ENCODE measurements at regions not wholly inside any gene's neighbourhood (a gene's known extent, or its start where the extent isn't known, plus 50 kb on each side); places are given as distances from the start of the nearest gene placed in this dataset.
"Not testable (repeated sequence)": the region's sequence is repeated elsewhere in the genome, so short reads cannot be mapped to it uniquely, and the experiment has no call there.

DNA sequence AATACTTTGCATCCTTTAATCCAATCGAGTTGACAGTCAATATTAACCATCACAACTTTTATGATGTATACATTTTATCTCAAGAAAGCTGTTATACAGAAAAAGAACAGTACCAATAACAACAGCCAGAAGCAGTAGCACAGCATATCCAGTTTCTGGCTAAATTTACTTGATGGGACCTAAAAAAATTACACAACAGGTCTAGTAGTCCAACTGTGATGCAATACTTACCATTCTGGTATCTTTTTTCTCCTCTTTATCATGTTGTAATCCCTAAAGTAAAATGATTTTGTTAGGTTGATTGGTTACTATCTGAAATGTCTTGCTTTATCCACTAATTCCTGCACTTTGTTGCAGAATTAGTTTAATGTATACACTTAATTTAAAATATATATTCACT lies 1150.6 kb downstream of the FAT4 start:
- DNase-seq: no peak

DNA sequence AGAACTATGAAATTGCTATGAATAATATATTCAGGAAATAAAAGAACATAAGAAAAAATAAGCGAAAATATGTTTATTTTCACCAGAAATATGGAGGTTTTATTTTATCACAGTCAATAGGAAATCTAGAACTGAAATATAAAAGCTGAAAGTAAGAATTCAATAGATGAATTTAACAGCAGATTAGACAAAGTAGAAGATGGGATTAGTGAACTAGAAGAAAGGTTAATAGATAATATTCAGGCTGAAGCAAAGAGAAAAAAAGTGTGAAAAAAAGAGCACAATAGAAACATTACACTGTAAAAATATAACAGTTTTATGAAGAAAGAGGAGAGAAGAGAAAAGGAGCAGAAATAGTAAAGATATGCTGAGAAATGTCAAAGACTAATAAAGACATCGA lies 1152.1 kb downstream of the FAT4 start:
- DNase-seq: no peak

DNA sequence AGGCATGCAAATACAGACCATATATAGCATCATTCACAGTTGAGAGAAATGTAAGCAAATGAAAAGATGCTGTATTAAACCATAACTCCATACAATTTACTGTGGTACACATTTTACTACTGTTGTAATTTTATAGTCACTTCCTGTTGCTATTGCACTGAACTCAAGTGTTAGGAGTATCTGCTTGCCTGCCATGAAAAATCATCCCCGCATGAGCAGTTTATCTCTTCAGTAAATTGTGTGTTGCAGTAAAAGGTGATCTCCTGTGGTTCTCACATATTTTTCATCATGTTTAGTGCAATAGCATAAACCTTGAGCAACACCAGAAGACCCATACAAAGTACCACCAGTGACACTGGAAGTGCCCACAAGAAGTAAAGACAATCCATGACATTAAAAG lies 1153.4 kb downstream of the FAT4 start:
- no peak for DNase-seq

DNA sequence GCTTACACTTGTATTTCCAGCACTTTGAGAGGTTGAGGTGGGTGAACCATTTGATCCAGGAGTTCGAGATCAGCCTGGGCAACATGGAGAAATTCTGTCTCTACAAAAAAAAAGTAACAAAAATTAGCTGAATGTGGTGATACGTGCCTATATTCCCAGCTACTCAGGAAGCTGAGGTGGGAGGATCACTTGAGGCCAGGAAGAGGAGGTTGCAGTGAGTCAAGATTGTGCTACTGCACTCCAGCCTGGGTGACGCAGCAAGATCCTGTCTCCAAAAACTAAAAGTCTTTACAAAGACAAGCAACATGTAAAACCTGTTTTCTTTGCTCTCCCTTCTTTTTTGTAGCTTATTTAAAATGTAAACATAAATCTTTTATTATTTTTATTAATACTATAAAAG lies 1156.1 kb downstream of the FAT4 start:
- DNase-seq: no peak

DNA sequence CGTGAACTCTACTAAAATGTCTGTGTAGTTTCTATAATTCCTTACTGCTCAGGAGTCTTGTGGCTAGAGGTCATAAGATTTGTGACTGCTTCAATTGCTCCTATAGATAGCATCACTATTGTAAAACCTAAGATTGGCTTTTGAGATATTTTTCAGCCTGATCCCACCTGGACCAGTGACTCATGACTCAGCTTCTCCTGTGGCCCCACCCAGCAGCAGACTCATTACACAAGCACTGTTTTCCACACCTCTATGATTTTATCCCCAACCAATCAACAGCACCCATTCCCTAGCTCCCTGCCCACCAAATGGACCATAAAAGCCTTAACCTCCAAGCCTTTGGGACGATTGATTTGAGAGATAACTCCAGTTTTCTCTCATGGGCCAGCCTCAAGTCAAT lies 1157.0 kb upstream of the INTU start:
- no peak for DNase-seq

DNA sequence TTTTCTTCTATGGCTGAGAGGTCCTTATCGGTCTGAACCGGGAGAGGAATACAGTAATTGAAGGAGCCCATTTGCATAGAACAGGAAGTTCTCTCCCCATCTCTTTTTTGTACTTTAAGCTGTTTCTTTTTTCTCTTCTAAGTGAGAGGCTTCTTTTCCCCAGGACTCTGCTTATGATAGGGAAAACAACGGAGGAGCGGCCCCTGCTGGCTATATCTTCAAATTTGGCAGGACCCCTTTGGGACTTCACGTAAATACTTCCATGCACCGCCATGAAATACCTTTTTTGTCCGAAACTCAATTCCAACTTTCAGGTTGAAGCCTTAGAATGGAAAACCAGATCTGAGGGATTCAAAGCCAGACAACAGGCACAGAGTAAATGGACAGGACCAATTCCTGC lies 1153.0 kb upstream of the INTU start:
- no peak for DNase-seq

DNA sequence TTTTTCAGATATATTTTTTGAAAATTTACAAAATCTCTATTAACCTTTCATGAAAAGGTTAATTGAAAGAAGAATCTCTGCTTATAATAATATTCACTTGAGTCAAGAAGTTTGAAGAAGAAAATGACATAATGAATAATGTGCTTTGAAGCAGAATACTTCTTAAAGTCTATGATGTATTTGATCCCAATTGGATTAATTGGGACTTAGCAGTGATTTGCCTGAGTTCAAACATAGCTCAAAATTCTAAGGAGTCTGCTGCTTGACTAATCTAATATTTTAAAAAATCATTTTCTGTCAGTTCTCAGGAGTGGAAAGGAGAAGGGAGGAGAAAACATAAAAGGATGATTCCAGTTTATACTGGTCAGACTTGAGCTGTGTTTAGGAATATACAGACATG lies 1150.4 kb upstream of the INTU start:
- no peak for DNase-seq

DNA sequence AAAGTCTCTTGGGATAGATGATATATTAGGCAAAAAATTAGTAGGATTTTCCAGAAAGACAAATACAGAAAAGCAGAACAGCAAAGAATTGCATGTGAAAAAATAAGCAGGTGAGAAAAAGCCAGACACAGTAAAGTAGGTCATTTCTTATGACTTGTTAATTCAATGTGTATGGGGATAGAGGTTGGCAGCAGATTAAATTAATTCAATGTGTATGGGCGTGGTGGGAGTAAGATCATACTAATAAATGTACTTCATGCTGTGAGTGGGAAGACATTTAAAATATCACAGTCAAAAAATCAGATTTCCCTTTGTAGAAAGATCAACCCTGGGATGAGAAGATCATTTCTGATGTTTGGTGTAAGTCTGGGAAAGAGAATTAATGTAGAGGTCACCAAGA lies 1146.4 kb upstream of the INTU start:
- no peak for DNase-seq

DNA sequence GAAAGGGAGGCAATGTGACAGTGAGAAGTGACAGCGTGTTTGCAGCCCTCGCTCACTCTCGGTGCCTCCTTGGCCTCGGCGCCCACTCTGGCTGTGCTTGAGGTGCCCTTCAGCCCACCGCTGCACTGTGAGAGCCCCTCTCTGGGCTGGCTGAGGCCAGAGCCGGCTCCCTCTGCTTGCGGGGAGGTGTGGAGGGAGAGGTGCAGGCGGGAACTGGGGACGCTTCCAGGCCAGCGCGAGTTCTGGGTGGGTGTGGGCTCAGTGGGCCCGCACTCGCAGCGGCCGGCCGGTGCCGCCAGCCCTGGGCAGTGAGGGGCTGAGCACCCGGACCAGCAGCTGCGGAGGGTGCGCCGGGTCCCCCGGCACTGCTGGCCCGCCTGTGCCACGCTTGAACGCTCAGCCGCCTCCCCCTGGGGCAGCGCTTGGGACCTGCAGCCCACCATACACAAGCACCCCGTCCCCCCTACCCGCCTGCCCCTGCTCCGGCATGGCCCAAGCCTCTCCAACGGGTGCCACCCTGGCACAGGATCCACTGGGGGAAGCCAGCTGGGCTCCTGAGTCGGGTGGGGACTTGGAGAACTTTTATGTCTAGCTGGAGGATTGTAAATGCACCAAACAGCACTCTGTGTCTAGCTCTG lies 1142.8 kb upstream of the INTU start:
- DNase-seq: no peak

DNA sequence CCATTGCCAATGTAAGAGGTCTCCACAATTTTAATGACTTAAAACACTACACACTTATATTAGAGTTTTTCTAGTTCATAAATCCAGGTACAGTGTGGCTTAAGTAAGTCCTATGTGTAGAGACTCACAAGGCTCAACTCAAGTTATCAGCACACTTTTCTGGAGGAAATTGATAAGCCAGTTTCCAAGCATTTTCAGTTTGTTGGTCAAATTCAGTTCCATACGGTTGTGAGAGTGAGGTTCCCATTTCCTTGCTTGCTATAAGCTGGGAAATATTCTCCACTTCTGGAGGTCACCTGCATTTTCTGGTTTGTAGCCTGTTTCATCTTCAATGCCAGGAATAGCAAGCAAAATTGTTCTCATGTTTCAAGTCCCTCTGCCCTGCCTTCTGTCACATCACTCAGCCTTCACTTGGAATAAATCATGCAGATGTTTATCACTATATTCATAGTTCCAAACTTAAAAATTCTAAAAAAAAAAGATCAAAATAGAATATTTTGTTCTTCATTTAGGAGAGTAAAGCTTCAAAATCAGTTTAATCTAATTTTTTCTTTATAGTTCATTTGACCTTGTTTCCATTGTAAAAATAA lies 1137.5 kb upstream of the INTU start:
- DNase-seq: peak; percentile 4

DNA sequence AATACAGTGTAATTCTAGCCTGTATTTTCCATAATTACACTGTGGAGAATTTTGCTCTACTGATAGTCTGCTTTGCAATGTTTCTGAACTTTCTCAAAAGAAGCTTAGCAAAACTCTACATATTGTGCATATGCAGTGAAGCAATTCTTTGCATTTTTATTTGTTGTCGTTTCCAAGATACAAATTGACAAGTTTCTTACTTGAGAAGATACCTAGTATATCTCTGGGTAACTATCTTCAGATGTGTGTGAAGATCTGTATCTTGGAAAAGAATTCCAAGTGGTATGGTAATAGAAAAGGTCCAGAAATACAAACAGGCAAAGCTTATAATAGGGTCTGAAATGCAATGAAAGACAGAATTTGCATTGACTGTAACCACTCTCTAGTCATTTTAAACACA lies 1119.8 kb upstream of the INTU start:
- DNase-seq: no peak

DNA sequence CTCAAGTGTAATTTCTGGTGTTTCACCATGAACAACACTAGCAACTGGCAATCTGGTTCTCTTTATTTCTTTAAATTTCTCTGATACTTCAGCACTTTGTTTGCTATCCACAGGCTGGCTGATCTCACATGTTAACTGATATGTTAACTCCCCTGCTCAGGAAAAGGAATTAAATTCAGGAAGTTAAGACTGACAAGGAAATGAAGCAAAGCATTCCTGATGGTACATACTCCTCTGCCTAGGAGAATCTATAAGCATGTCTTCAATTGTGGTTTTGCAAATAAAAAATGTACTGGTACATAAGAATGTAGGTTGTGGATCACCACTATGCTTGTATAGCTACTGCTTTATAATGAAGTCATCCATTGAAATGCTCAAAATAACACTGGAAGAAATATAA lies 1119.2 kb upstream of the INTU start:
- no peak for DNase-seq

DNA sequence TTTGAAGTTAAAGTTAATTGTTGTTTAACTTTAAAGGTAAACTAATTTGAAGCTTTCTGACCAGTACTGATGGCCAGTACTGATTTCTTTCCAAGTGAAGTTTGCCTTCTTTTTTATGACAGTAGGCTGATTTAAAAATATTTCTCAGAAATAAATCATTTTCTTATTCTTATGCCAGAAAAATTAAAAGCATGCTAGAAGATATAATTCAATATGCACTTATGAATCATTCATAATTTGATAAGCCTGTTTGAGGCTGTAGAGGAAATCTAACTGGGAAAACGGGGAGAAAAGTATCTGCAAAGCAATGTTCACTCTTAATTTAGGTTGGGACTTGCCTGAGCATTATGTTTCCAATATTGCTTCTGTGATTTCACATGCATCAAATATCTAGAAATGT lies 1112.0 kb upstream of the INTU start:
- no peak for DNase-seq

DNA sequence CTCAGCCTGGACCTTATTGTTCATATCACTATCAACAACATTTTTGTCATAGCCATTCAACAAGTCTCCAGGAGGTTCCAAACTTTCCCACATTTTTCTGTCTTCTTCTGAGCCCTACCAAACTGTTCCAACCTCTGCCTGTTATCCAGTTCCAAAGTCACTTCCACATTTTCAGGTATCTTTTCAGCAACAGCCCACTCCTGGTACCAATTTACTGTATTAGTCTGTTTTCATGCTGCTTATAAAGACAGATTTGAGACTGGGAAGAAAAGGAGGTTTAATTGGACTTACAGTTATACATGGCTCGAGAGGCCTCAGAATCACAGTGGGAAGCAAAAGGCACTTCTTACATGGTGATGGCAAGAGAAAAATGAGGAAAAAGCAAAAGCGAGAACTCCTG lies 1107.4 kb upstream of the INTU start:
- not testable (repeated sequence) for DNase-seq

DNA sequence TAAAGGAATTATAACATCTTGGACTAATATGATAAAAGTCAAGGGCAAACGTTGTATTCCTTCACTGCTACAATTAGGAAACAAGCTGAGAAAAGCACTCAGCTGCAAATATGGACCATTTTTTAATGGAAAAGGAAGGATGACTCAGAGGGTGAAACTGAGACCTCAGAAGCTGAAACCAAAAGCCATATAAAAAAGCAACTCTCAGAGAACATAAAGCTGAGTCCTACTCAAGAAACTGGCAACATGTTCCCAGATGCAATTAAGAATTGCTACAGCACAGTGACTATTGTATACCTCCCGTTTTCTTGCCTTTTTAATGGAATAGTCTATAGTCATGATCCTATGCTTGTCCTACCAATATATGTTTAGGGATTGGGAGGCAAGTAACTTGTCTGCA lies 1106.4 kb upstream of the INTU start:
- no peak for DNase-seq

DNA sequence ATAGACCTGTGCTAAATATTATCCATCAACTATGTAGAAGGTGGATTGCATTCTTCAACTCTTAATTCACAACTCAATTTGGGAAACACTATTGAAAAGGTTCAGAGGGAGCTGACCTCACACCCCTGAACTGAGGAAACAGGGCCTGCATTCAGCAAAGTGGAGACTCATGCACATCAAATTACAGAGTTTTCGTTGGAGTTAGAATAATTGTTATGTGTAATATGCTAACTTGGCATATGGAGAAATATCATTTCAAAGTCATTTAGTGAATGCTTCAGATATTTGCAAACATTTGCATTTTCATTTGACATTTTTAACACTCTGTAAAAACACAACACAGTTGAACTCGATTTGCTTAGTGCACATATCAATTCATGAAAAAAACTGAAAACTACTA lies 1102.8 kb upstream of the INTU start:
- no peak for DNase-seq

DNA sequence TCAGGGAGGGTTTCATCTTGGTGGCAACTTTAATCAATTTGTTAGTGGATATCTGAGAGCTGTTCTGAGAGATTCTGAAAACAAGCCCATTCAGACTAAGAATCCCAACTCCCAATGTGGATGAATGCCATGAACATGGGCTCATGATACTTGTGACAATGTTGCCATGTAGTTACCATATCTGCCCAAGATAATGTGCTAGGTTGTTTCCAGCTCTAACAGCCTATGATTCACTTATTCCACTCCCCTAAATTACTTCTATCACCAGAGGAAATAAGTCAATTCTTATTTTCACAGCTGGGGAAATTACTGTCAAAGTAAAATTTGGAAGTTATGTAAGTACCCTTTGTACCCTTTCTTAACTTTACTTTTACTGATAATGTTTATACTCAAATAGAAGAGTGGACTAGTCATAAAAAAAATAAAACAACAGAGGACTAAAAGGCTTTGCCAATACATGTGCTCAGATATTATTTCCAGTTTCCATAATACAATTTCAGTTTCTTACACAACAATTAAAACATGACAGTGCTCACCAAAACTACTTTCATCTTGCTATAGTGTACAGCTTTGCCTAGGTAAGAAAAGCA lies 1101.7 kb upstream of the INTU start:
- DNase-seq: no peak

DNA sequence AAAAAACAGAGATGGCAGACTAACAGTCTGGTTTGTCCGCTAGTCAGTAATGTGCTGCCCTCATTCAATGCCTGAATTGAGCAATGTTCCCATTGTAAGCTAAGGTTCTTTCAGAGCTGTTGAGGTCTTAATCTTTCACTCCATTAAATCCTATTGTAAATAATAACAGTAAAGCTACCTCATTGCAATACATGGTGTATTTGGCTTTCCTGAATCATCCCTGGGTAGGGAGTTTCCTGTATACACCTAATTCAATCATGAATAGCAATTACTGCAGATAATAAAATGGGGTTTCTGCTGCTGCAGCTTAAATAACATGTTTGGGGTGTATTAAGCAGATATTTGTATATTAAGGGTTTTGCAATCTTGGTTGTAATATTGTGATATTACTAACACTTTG lies 1100.2 kb upstream of the INTU start:
- no peak for DNase-seq

DNA sequence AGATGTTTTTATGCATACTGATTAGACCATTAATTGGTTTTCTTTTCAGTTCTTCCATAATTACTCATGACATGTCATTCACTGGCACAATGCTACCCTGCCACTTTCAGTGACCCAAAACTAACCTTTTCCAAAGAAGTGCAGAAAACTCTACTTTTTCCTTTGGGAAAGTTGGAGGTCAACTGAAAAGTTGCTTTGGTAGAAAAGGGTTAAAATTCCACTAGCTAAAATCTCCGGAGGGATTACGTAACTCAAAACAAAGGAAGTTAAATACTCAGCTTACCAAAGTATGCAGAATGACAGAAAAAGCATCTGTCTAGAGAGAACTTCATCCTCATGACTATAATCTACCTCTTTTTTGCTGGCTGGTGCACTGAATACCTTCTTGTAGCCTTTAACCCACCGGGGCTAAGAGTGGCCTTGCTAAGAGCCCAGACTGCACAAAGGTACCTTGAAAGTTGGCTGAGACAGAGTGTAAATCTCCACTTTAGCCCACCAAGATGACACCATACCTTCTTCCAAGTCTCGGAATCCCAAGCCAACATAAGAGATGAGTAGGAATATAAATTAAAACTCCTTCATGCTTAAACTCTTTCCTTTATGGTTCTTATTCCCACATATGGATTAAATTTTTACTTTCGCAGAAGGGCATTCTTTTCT lies 1099.5 kb upstream of the INTU start:
- DNase-seq: no peak

DNA sequence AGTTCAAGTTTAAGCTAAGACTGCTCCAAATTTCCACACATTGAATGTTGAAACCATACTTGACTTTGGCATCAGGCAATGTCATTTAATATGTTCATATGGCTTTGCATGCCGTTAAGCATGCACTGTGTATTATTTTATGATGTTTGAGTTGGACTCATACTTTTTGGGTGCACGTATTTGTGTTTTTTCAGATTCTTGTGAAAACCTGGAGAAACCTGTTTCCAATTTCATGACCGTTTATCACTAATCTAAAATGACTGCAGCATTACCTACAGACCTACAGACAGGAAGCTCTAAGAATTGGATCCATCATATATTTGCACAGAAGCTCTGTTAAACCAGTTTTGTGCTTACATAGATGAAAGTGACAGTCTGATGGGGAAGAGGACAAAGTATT lies 1093.0 kb upstream of the INTU start:
- DNase-seq: no peak

DNA sequence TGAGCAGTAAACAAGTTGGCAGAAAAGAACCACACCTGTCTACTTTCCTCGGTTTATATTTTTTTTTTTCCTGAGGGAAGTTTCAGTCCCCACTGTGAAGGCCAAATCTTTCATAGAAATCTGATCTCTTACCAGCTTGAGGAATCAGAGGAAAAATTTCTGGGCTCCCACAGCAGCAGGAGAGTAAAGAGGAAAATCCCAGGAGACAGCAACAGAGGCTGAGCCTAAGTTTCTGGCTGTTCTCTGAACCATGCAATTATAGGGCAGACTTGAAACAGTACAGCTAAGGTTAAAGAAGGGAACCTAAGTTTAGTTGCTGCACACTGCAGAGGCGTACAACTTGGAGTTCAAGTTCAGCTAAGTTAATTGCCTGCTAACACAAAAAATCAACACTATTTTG lies 1090.9 kb upstream of the INTU start:
- DNase-seq: no peak

DNA sequence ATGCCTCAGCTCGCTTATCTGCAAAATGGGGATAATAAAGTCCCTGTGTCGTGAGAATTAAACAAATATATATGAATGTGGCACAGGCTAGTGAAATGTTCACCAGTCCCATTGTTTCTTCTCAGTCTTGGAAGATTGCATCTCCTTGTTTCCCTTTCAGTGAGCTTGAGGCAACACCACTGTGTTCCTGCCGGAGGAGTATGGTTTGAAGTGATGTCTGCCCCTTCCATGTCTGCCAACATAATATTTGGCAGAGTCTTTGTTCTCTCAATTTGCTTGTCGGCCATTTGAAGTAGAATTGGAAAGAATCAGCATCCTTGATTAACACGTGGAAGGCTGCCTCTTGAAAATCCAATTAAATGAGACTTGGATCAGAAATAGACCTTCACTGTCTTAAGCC lies 1088.5 kb upstream of the INTU start:
- no peak for DNase-seq

DNA sequence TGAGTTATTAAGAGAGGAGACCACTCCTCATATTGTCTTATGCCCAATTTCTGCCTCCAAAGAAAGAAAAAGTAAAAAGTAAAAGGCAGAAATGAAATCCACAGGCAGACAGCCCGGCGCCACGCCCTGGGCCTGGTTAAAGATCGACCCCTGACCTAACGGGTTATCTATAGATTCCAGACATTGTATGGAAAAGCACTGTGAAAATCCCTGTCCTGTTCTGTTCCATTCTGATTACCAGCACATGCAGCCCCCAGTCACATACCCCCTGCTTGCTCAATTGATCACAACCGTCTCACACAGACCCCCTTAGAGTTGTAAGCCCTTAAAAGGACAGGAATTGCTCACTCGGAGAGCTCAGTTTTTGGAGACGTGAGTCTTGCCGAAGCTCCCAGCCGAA lies 1086.6 kb upstream of the INTU start:
- DNase-seq: not testable (repeated sequence)

DNA sequence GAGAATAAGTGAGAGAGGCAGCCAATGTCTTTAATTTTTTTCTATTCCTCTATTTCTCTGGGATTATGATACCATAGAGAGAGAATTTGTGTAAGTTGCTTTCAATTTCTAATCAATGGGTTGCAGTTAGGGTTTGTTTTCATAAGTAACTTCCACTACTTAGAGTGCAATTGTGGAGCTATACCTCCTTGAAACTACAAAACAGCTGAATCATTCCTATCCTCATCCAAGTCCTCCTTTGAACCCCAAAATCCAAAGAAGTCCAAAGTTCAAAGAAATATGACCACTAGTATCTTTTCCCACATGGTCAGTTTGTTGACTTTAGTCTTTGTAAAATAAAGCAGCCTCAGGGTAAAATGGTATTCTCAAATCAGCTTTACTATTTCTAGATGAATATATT lies 1085.4 kb upstream of the INTU start:
- no peak for DNase-seq

DNA sequence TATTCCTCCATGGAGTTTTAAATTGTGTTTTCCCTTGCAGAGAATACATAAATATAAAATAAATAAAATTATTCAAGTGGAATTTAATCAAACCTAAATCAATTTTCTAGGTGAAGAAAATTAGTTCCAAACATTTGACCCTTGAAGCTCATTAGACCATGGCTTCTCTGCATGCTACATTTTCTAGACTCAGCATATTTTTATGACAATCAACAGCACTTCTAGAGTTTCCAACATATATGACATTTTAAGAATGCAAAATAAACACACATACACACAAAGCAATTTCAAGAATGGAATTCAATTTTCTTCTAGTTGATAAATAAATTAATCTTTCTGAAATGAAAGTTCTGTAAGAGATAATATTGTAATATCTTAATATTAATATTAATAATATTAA lies 1083.9 kb upstream of the INTU start:
- no peak for DNase-seq

All from NCI-H1694 treated with DMSO at 0.1 percent for 48 hours (cell line).